GM12878 (cell line): ENCODE measurements at regions not wholly inside any gene's neighbourhood (a gene's known extent, or its start where the extent isn't known, plus 50 kb on each side); places are given as distances from the start of the nearest gene placed in this dataset.

ENCODE experiments used
- ATAC-seq: fragments of 200-7000 bp; cut with Tn5 transposase; 3 replicates; pipeline ENCODE4 v1.9.1; 2020; ENCODE audit warnings: mild to moderate bottlenecking, moderate library complexity
- BruUV-seq: library from RNA; stranded (reverse); fragments of 400-500 nt; replicated peaks from 2 replicates; lab custom pipeline; 2021; lab: Mats Ljungman, UMichigan
- CTCF ChIA-PET: fragments of 300-600 bp; sonication (Branson Sonifier 250); formaldehyde crosslinking; extraction: SDS; loops from one replicate; lab custom pipeline; 2021; ENCODE audit warnings: inconsistent platforms; lab: Yijun Ruan, JAX
- POLR2A ChIA-PET: fragments of 350-600 bp; formaldehyde crosslinking; extraction: SDS; loops from one replicate; lab custom pipeline; 2021; ENCODE audit warnings: inconsistent platforms; lab: Charles Lee
- RAD21 ChIA-PET: fragments of 300-600 bp; sonication (Branson Sonifier 250); formaldehyde crosslinking; loops from one replicate; lab custom pipeline; 2023; ENCODE audit warnings: antibody characterized with exemption; ENCODE audit not compliant: unreplicated experiment; lab: Charles Lee
- SMC1A ChIA-PET: fragments of 300-600 bp; sonication (Branson Sonifier 250); formaldehyde crosslinking; loops from one replicate; lab custom pipeline; 2023; ENCODE audit not compliant: unreplicated experiment, uncharacterized antibody; lab: Charles Lee
- DNase-seq: peaks from one replicate; pipeline ENCODE4 v3.0.0-alpha.2; 2011; ENCODE audit warnings: low read depth, low spot score
- FAIRE-seq: peaks from 3 replicates; lab custom pipeline; 2011; peaks lifted over from hg19 to GRCh38; lab: Jason Lieb, UNC
- H2AFZ ChIP-seq: 2 replicates; pipeline ENCODE4 v1.6.0; 2011; ENCODE audit warnings: low read depth, low read length, control low read depth; ENCODE audit not compliant: control insufficient read depth
- H3K27ac ChIP-seq: 2 replicates; pipeline ENCODE4 v1.5.1; 2011; ENCODE audit warnings: control low read depth; ENCODE audit not compliant: control insufficient read depth, insufficient read depth
- H3K27me3 ChIP-seq, 2 experiments: replicated peaks in 1 of 2; 2 replicates each; pipeline versions ENCODE4 v1.6.0 to v1.6.1; 2011; ENCODE audit warnings: low read length in 1 of 2; ENCODE audit not compliant: control insufficient read depth in 2 of 2, insufficient read depth in 2 of 2
- H3K36me3 ChIP-seq, 2 experiments: 2 replicates each; pipeline ENCODE4 v1.5.1; 2011; ENCODE audit warnings: low read length in 1 of 2; ENCODE audit not compliant: control insufficient read depth in 2 of 2, insufficient read depth in 2 of 2
- H3K4me1 ChIP-seq: 2 replicates; pipeline ENCODE4 v1.6.1; 2011; ENCODE audit warnings: mild to moderate bottlenecking, low read length, moderate library complexity, mixed read lengths; ENCODE audit not compliant: control insufficient read depth, insufficient read depth
- H3K4me2 ChIP-seq: 2 replicates; pipeline ENCODE4 v1.6.0; 2011; ENCODE audit warnings: control low read depth; ENCODE audit not compliant: control insufficient read depth, insufficient read depth
- H3K4me3 ChIP-seq: fragments of 200-600 bp; sonication (generic); 2 replicates; pipeline ENCODE4 v1.5.1; 2016
- H3K79me2 ChIP-seq: 2 replicates; pipeline ENCODE4 v1.6.0; 2011; ENCODE audit warnings: low read length; ENCODE audit not compliant: control insufficient read depth, insufficient read depth
- H3K9ac ChIP-seq: 2 replicates; pipeline ENCODE4 v1.8.0; 2011; ENCODE audit warnings: low read length, control low read depth, mixed read lengths; ENCODE audit not compliant: control insufficient read depth, insufficient read depth
- H3K9me3 ChIP-seq: replicated peaks from 3 replicates; pipeline ENCODE4 v1.5.1; 2011; ENCODE audit warnings: mild to moderate bottlenecking, low read length; ENCODE audit not compliant: control insufficient read depth, insufficient read depth
- H4K20me1 ChIP-seq: 2 replicates; pipeline ENCODE4 v1.6.0; 2011; ENCODE audit not compliant: control insufficient read depth, insufficient read depth
- ATF7 ChIP-seq: fragments of 450-650 bp; IDR thresholded peaks from 2 replicates; pipeline ENCODE4 v1.6.1; 2016; ENCODE audit warnings: low read depth, mild to moderate bottlenecking
- CBX3 ChIP-seq: fragments of 200-600 bp; sonication (generic); IDR thresholded peaks from 2 replicates; pipeline ENCODE4 v1.6.1; 2016; ENCODE audit warnings: low read depth, borderline replicate concordance
- CREM ChIP-seq: IDR thresholded peaks from 2 replicates; pipeline ENCODE4 v1.6.1; 2014; ENCODE audit warnings: antibody characterized with exemption, low read depth
- FOS ChIP-seq: IDR thresholded peaks from 3 replicates; pipeline ENCODE4 v1.6.1; 2011; ENCODE audit warnings: borderline replicate concordance; ENCODE audit not compliant: insufficient read length; ENCODE audit errors: extremely low read depth
- HDGF ChIP-seq: fragments of 450-650 bp; IDR thresholded peaks from 2 replicates; pipeline ENCODE4 v1.6.1; 2016; ENCODE audit warnings: antibody characterized with exemption
- NFYB ChIP-seq: IDR thresholded peaks from 2 replicates; pipeline ENCODE4 v1.6.1; 2011; ENCODE audit warnings: low read depth, mild to moderate bottlenecking, low read length, improper control_type of control experiment, moderate library complexity; ENCODE audit not compliant: insufficient read depth
- POLR2A ChIP-seq: IDR thresholded peaks from 2 replicates; pipeline ENCODE4 v1.6.1; 2011; ENCODE audit warnings: low read depth, mild to moderate bottlenecking, low read length
- POU2F2 ChIP-seq: IDR thresholded peaks from 3 replicates; pipeline ENCODE4 v1.6.1; 2011; ENCODE audit warnings: low read depth, mild to moderate bottlenecking, low read length, borderline replicate concordance
- RBBP5 ChIP-seq: fragments of 200-600 bp; sonication (generic); conservative IDR thresholded peaks from 2 replicates; pipeline ENCODE4 v1.6.1; 2016
- RCOR1 ChIP-seq: conservative IDR thresholded peaks from 2 replicates; pipeline ENCODE4 v1.6.1; 2012; ENCODE audit warnings: low read depth, low read length, improper control_type of control experiment
- SMC3 ChIP-seq: IDR thresholded peaks from 2 replicates; pipeline ENCODE4 v1.6.1; 2011; ENCODE audit warnings: low read length, improper control_type of control experiment, borderline replicate concordance
- WGBS: methylation state at CpG from one replicate; pipeline ENCODE4 v1.1.6; 2016; ENCODE audit warnings: low lambda C conversion rate; ENCODE audit not compliant: insufficient replicate concordance, insufficient coverage; ENCODE audit errors: missing lambda C conversion rate; 5-methylcytosine and 5-hydroxymethylcytosine counted together
- in situ Hi-C: fragments of 300-500 bp; cut with MboI; formaldehyde crosslinking; loops from 9 replicates; pipeline ENCODE4 v1.14.3; 2018; ENCODE audit warnings: mixed read lengths
- intact Hi-C: fragments of 100-400 bp; cut with micrococcal nuclease; formaldehyde crosslinking; loops from one replicate; pipeline ENCODE4 v1.14.2; 2022; ENCODE audit not compliant: unreplicated experiment
- TF ChIP-seq, protein P1 (sequence below): IDR thresholded peaks from 2 replicates; pipeline ENCODE4 v1.6.1; 2011; ENCODE audit warnings: borderline replicate concordance, low read depth, mild to moderate bottlenecking, moderate library complexity, low read length; ENCODE audit not compliant: insufficient read depth, poor library complexity, severe bottlenecking
- TF ChIP-seq, protein P2 (sequence below): fragments of 450-650 bp; IDR thresholded peaks from 2 replicates; pipeline ENCODE4 v1.6.1; 2017; ENCODE audit warnings: antibody characterized with exemption, mild to moderate bottlenecking, moderate library complexity

DNA sequence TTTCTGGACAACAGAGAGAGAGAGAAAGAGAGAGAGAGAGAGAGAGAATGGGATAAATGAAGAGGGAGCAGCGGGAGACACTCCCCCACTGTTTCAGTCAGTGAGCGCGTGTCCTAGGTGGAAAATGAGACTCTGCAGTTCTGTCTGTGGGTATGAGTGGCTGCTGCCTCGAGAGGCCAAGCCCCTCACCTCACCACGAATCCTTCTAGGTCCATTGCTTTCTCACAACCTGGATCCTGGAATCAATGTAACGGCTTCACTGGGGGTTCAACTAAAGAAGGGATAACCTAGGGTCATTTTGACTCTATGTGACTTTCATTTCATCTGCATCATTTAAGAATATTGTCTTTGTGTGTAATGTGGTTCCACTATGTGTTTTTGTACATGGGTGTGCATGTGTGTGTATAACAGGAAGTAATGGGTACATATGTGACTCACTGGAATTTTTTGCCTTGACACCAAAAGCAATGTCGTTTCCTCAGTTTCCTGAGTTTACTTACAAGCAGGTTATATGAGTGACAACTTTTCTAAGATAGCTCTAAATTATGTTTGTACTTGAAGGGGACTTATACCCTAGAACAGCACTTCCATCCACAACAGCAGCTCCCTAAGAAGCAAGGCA is 221.4 kb upstream of the TRIB2 start:
- Histone ChIP-seq H2AFZ (no peak overlapping the region), H3K27ac (no peak overlapping the region), H3K27me3 (no peaks in the 10 kb centered on the region), H3K9me3 (no peaks in the 10 kb centered on the region), H3K79me2 (no peaks in the 10 kb centered on the region), H4K20me1 (no peaks in the 10 kb centered on the region), H3K36me3 (no peaks in the 10 kb centered on the region), H3K4me2 (no peak overlapping the region), H3K9ac (no peak overlapping the region), H3K4me1 (no peaks in the 10 kb centered on the region), H3K4me3 (no peak overlapping the region)
- BruUV-seq = no TSS peak
- CTCF ChIA-PET = no interaction called here
- in situ Hi-C loops (no loop called here), intact Hi-C loops (no loop called here)
- WGBS = 57% methylated on average over 7 of the region's 7 CpGs
- DNase-seq (no peak), FAIRE-seq (no peak), ATAC-seq (no peak)
- no peak for TF ChIP-seq FOS
- TF ChIP-seq RCOR1 = no peak
- TF ChIP-seq CREM = no peak
- TF ChIP-seq, protein P1, sequence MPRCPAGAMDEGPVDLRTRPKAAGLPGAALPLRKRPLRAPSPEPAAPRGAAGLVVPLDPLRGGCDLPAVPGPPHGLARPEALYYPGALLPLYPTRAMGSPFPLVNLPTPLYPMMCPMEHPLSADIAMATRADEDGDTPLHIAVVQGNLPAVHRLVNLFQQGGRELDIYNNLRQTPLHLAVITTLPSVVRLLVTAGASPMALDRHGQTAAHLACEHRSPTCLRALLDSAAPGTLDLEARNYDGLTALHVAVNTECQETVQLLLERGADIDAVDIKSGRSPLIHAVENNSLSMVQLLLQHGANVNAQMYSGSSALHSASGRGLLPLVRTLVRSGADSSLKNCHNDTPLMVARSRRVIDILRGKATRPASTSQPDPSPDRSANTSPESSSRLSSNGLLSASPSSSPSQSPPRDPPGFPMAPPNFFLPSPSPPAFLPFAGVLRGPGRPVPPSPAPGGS = no peak
- no peak for TF ChIP-seq SMC3
- no peak for TF ChIP-seq RBBP5
- TF ChIP-seq, protein P2, sequence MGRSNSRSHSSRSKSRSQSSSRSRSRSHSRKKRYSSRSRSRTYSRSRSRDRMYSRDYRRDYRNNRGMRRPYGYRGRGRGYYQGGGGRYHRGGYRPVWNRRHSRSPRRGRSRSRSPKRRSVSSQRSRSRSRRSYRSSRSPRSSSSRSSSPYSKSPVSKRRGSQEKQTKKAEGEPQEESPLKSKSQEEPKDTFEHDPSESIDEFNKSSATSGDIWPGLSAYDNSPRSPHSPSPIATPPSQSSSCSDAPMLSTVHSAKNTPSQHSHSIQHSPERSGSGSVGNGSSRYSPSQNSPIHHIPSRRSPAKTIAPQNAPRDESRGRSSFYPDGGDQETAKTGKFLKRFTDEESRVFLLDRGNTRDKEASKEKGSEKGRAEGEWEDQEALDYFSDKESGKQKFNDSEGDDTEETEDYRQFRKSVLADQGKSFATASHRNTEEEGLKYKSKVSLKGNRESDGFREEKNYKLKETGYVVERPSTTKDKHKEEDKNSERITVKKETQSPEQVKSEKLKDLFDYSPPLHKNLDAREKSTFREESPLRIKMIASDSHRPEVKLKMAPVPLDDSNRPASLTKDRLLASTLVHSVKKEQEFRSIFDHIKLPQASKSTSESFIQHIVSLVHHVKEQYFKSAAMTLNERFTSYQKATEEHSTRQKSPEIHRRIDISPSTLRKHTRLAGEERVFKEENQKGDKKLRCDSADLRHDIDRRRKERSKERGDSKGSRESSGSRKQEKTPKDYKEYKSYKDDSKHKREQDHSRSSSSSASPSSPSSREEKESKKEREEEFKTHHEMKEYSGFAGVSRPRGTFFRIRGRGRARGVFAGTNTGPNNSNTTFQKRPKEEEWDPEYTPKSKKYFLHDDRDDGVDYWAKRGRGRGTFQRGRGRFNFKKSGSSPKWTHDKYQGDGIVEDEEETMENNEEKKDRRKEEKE = no peak
- no peak for TF ChIP-seq POU2F2
- TF ChIP-seq NFYB = no peak
- TF ChIP-seq ATF7 = no peak
- TF ChIP-seq POLR2A = no peak
- no peak for TF ChIP-seq CBX3
- TF ChIP-seq HDGF = no peak
- SMC1A ChIA-PET = no interaction called here
- RAD21 ChIA-PET = no interaction called here
- POLR2A ChIA-PET = no interaction called here
